Mesothelial cell of epicardium (in vitro differentiated cells): ENCODE measurements at regions not wholly inside any gene's neighbourhood (a gene's known extent, or its start where the extent isn't known, plus 50 kb on each side); places are given as distances from the start of the nearest gene placed in this dataset.

Experiments
- DNase-seq, 2 experiments: peaks; one replicate each; pipeline ENCODE4 v3.0.0; 2021; ENCODE audit warnings: low spot score in 2 of 2; ENCODE audit not compliant: unreplicated experiment in 2 of 2
- H3K27ac Mint-ChIP-seq: 2 replicates; pipeline ENCODE4 v1.8.0; 2021; ENCODE audit warnings: mixed read lengths
- H3K27me3 Mint-ChIP-seq: 2 replicates; pipeline ENCODE4 v1.8.0; 2021; ENCODE audit warnings: low read depth, mixed read lengths
- H3K36me3 Mint-ChIP-seq: 2 replicates; pipeline ENCODE4 v1.8.0; 2021; ENCODE audit warnings: mixed read lengths
- H3K4me1 Mint-ChIP-seq: 2 replicates; pipeline ENCODE4 v1.8.0; 2021; ENCODE audit warnings: mixed read lengths
- H3K4me3 Mint-ChIP-seq: 2 replicates; pipeline ENCODE4 v1.8.0; 2021; ENCODE audit warnings: mild to moderate bottlenecking, moderate library complexity, mixed read lengths
- H3K9me3 Mint-ChIP-seq: 2 replicates; pipeline ENCODE4 v1.8.0; 2021; ENCODE audit warnings: mixed read lengths
- CTCF ChIP-seq: fragments of 200-600 bp; sonication (generic); IDR thresholded peaks from one replicate; pipeline ENCODE4 v1.5.0; 2021; ENCODE audit warnings: antibody characterized with exemption; ENCODE audit not compliant: unreplicated experiment

DNA sequence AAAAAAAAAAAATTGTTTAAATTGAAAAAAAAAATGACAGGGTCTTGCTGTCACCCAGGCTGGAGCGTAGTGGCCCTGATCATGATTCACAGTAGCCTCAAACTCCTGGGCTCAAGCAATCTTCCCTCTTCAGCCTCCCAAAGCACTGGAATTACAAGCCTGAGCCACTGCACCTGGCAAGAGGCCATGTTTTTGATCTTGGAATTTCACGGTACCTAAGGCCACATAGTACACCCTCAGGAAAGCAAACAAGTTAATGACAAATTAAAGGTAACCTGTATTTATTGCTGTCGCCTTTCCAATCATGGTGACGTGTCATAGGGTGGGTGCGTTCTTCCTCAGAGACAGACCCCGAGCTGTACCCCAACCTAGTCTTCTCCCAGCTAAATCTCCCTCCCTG lies 79.2 kb downstream of the LINC00237 start:
- H3K27me3 Mint-ChIP-seq: peaks cover 3% of the 10 kb centered on the region
- H3K27ac Mint-ChIP-seq: no peak overlapping the region
- H3K4me3 Mint-ChIP-seq: no peak overlapping the region
- peaks cover 4% of the 10 kb centered on the region for H3K9me3 Mint-ChIP-seq
- H3K4me1 Mint-ChIP-seq: peaks cover 19% of the 10 kb centered on the region
- TF ChIP-seq CTCF: no peak
- DNase-seq: no peak
- no peaks in the 10 kb centered on the region for H3K36me3 Mint-ChIP-seq

DNA sequence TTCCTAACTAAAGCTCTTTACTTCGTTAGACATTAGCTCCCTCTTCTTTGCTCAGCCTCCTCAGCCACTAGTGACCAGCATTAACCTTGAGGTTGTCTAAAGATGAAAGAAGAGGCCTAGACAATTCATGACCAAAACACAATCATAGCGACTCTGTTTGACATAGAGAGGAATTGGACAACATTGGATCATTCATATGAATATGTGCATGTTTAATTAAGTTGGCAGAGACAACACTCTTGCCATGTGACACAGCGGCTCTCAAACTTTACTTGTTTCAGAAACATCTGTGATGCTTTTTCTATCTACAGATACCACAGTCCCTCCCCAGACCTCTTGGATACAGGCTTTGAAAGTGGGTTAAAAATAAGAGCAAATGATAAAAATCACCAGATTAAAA lies 81.7 kb downstream of the LINC00237 start:
- Mint-ChIP-seq H3K27me3 (peaks cover 11% of the 10 kb centered on the region), H3K4me3 (no peak overlapping the region), H3K27ac (no peak overlapping the region), H3K36me3 (no peaks in the 10 kb centered on the region), H3K9me3 (peaks cover 4% of the 10 kb centered on the region), H3K4me1 (peaks cover 19% of the 10 kb centered on the region)
- no peak for TF ChIP-seq CTCF
- DNase-seq: no peak

- Mint-ChIP-seq H3K4me1 (peaks cover 8% of the 10 kb centered on the region), H3K36me3 (no peaks in the 10 kb centered on the region), H3K27ac (no peak overlapping the region), H3K27me3 (peaks cover 18% of the 10 kb centered on the region), H3K4me3 (no peak overlapping the region), H3K9me3 (peaks cover 4% of the 10 kb centered on the region)
- no peak for DNase-seq
- no peak for TF ChIP-seq CTCF
Measured at GRCh38 chr20:21022925-21023324, 83.2 kb downstream of the LINC00237 start.

DNA sequence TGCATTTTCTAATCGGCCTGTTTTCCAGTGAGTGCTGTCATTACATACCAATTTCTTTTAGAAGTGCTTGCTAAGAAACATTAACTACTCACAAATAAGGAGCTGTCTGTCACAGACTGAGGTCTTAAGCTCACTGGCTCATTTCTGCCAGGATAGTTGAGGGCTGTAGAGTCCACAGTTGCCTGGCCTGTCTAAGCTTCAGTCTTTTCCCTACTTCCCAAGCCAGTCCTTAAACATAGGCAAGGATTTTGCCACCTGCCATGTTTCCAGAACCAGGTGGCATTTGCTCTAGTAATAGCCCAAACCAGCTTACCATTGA lies 84.7 kb downstream of the LINC00237 start:
- DNase-seq: no peak
- Mint-ChIP-seq H3K27me3 (peaks cover 21% of the 10 kb centered on the region), H3K4me3 (no peak overlapping the region)

GRCh38 chr20:21020659-21021471 lies 85.3 kb downstream of the LINC00237 start:
- H3K27me3 Mint-ChIP-seq: peaks cover 26% of the 10 kb centered on the region
- TF ChIP-seq CTCF: no peak
- H3K27ac Mint-ChIP-seq: no peak overlapping the region
- no peaks in the 10 kb centered on the region for H3K9me3 Mint-ChIP-seq
- peaks cover 12% of the 10 kb centered on the region for H3K4me1 Mint-ChIP-seq
- DNase-seq: no peak
- no peak overlapping the region for H3K4me3 Mint-ChIP-seq
- no peaks in the 10 kb centered on the region for H3K36me3 Mint-ChIP-seq

More for the DNA sequence above, 84.7 kb downstream of the LINC00237 start:
- no peaks in the 10 kb centered on the region for H3K9me3 Mint-ChIP-seq
- no peaks in the 10 kb centered on the region for H3K36me3 Mint-ChIP-seq
- TF ChIP-seq CTCF: no peak
- H3K27ac Mint-ChIP-seq: no peak overlapping the region
- H3K4me1 Mint-ChIP-seq: peaks cover 12% of the 10 kb centered on the region
